GM10248 (cell line): ENCODE measurements at regions not wholly inside any gene's neighbourhood (a gene's known extent, or its start where the extent isn't known, plus 50 kb on each side); places are given as distances from the start of the nearest gene placed in this dataset.

Experiments
- CTCF ChIA-PET: fragments of 300-600 bp; sonication (Branson Sonifier 250); formaldehyde crosslinking; extraction: SDS; loops from one replicate; lab custom pipeline; 2021; ENCODE audit warnings: antibody characterized with exemption; lab: Yijun Ruan, JAX
- POLR2A ChIA-PET: fragments of 350-650 bp; sonication (Branson Sonifier 250); formaldehyde crosslinking; extraction: SDS; loops from one replicate; lab custom pipeline; 2020; ENCODE audit warnings: antibody characterized with exemption; lab: Yijun Ruan, JAX
- DNase-seq: peaks from one replicate; pipeline ENCODE4 v3.0.0; 2012; ENCODE audit errors: extremely low spot score
- CTCF ChIP-seq: IDR thresholded peaks from 2 replicates; pipeline ENCODE4 v1.5.1; 2012; ENCODE audit warnings: mild to moderate bottlenecking, low read depth; ENCODE audit errors: extremely low read depth, missing control alignments, control extremely low read depth

- POLR2A ChIA-PET: no interaction called here
- no peak for DNase-seq
- TF ChIP-seq CTCF: no peak
- CTCF ChIA-PET: interaction anchor here (1.0 kb wide), 1 partner anchor 18 kb away, joined by 3 read pairs; no protein-coding TSS in a partner anchor
Observed at GRCh38 chr7:126303926-126304325, 948.8 kb downstream of the GRM8 start.

- no peak for DNase-seq
- POLR2A ChIA-PET: no interaction called here
- CTCF ChIA-PET: no interaction called here
- TF ChIP-seq CTCF: no peak
Observed at GRCh38 chr7:126302639-126303038, 950.1 kb downstream of the GRM8 start.

GRCh38 chr7:126286317-126286716 lies 966.4 kb downstream of the GRM8 start:
- ChIA-PET CTCF (interaction anchor here (1.1 kb wide), 1 partner anchor 18 kb away, joined by 3 read pairs; no protein-coding TSS in a partner anchor), POLR2A (no interaction called here)
- DNase-seq: no peak
- no peak for TF ChIP-seq CTCF

GRCh38 chr7:126236261-126236660 lies 1016.5 kb downstream of the GRM8 start:
- no peak for TF ChIP-seq CTCF
- no peak for DNase-seq
- POLR2A ChIA-PET: no interaction called here
- CTCF ChIA-PET: interaction anchor here (0.8 to 1.5 kb wide), 3 partner anchors 9 to 21 kb away, joined by 3 to 6 read pairs (median 3); no protein-coding TSS in a partner anchor

- no peak for DNase-seq
- CTCF ChIA-PET: interaction anchor here (1.6 kb wide), 1 partner anchor 19 kb away, joined by 3 read pairs; no protein-coding TSS in a partner anchor
- TF ChIP-seq CTCF: no peak
- POLR2A ChIA-PET: no interaction called here
Observed at GRCh38 chr7:126228356-126229061, 1024.2 kb downstream of the GRM8 start.

- ChIA-PET POLR2A (no interaction called here), CTCF (no interaction called here)
- TF ChIP-seq CTCF: no peak
- no peak for DNase-seq
Observed at GRCh38 chr7:126227643-126228042, 1025.1 kb downstream of the GRM8 start.
